ENCODE measurements at regions not wholly inside any gene's neighbourhood (a gene's known extent, or its start where the extent isn't known, plus 50 kb on each side); places are given as distances from the start of the nearest gene placed in this dataset.

GRCh38 chr3:178960181-178960580, 111.4 kb downstream of the ZMAT3 start:
- Histone ChIP-seq H3K4me3 (ENCODE audit: low read depth in 1 of 3, low read length in 3 of 3) (no peak overlapping the region), H3K4me1 (ENCODE audit: control insufficient read depth in 4 of 4, insufficient read depth in 4 of 4, low read length in 3 of 4) (no peaks in the 10 kb centered on the region), H3K9ac (ENCODE audit: low read depth in 1 of 2, low read length in 2 of 2) (no peak overlapping the region), H3K36me3 (ENCODE audit: control insufficient read depth in 4 of 4, insufficient read depth in 3 of 4, low read depth in 1 of 4, low read length in 3 of 4) (no peaks in the 10 kb centered on the region), H3K27me3 (ENCODE audit: control insufficient read depth in 4 of 4, insufficient read depth in 4 of 4, low read length in 3 of 4) (no peaks in the 10 kb centered on the region), H3K9me3 (ENCODE audit: control insufficient read depth in 4 of 4, low read length in 3 of 4) (no peaks in the 10 kb centered on the region), H3K27ac (ENCODE audit: low read depth in 1 of 2, low read length in 2 of 2) (no peak overlapping the region)
- DNase-seq (ENCODE audit: low spot score), result no peak
- TF ChIP-seq ATF3 (IDR thresholded peaks at IDR 0.05), result no peak
- WGBS, result 61% methylated on average over 3 of the region's 3 CpGs

- H3K9me3 ChIP-seq (ENCODE audit: control insufficient read depth in 4 of 4, low read length in 3 of 4), result peaks cover 0 to 2% (median 0%) of the 10 kb centered on the region in 4 donors
- H3K36me3 ChIP-seq (ENCODE audit: control insufficient read depth in 4 of 4, insufficient read depth in 3 of 4, low read depth in 1 of 4, low read length in 3 of 4), result no peaks in the 10 kb centered on the region
- DNase-seq (ENCODE audit: low spot score), result no peak
- no peak overlapping the region for H3K9ac ChIP-seq (ENCODE audit: low read depth in 1 of 2, low read length in 2 of 2)
- no peaks in the 10 kb centered on the region for H3K27me3 ChIP-seq (ENCODE audit: control insufficient read depth in 4 of 4, insufficient read depth in 4 of 4, low read length in 3 of 4)
- H3K4me1 ChIP-seq (ENCODE audit: control insufficient read depth in 4 of 4, insufficient read depth in 4 of 4, low read length in 3 of 4), result no peaks in the 10 kb centered on the region
- H3K4me3 ChIP-seq (ENCODE audit: low read depth in 1 of 3, low read length in 3 of 3), result no peak overlapping the region
- H3K27ac ChIP-seq (ENCODE audit: low read depth in 1 of 2, low read length in 2 of 2), result no peak overlapping the region
- 58% methylated on average over 2 of the region's 2 CpGs for WGBS
- TF ChIP-seq EGR1 (IDR thresholded peaks at IDR 0.05; ENCODE audit: low read depth in 2 of 2) (no peak), HNF4G (IDR thresholded peaks at IDR 0.05) (no peak), MAX (IDR thresholded peaks at IDR 0.05) (no peak), CTCF (IDR thresholded peaks at IDR 0.05; ENCODE audit: low read depth, low read length, missing input control) (no peak), REST (IDR thresholded peaks at IDR 0.05) (no peak), SP1 (IDR thresholded peaks at IDR 0.05) (no peak), ATF3 (IDR thresholded peaks at IDR 0.05) (no peak), RAD21 (IDR thresholded peaks at IDR 0.05) (no peak), ZBTB33 (IDR thresholded peaks at IDR 0.05) (no peak), FOXA1 (IDR thresholded peaks at IDR 0.05) (no peak), FOXA2 (IDR thresholded peaks at IDR 0.05) (no peak), RXRA (IDR thresholded peaks at IDR 0.05) (no peak), NR2F2 (IDR thresholded peaks at IDR 0.05) (no peak), JUND (IDR thresholded peaks at IDR 0.05) (no peak), HNF4A (conservative IDR thresholded peaks at IDR 0.05) (no peak), GABPA (IDR thresholded peaks at IDR 0.05 in 1 of 2, conservative IDR thresholded peaks at IDR 0.05 in 1 of 2) (no peak), TAF1 (conservative IDR thresholded peaks at IDR 0.05) (no peak), YY1 (IDR thresholded peaks at IDR 0.05) (no peak)
Observed at GRCh38 chr3:178950676-178951075, 120.9 kb downstream of the ZMAT3 start.

Data from liver (tissue), 8 donors.